AG04449 (cell line): ENCODE measurements at regions not wholly inside any gene's neighbourhood (a gene's known extent, or its start where the extent isn't known, plus 50 kb on each side); places are given as distances from the start of the nearest gene placed in this dataset.
"Not testable (repeated sequence)": the region's sequence is repeated elsewhere in the genome, so short reads cannot be mapped to it uniquely, and the experiment has no call there.

Experiments used
- CTCF ChIA-PET: fragments of 350-600 bp; formaldehyde crosslinking; extraction: SDS; loops from one replicate; lab custom pipeline; 2021; ENCODE audit warnings: antibody characterized with exemption; lab: Yijun Ruan, JAX
- POLR2A ChIA-PET: fragments of 400-600, 350-600 bp; formaldehyde crosslinking; extraction: SDS; loops from one replicate; lab custom pipeline; 2020; ENCODE audit warnings: antibody characterized with exemption, inconsistent platforms; lab: Yijun Ruan, JAX
- DNase-seq: peaks from one replicate; pipeline ENCODE4 v3.0.0-alpha.2; 2010; ENCODE audit warnings: low read depth, low spot score
- H3K4me3 ChIP-seq: 2 replicates; pipeline ENCODE4 v1.5.1; 2011; ENCODE audit warnings: low read depth, mild to moderate bottlenecking, control low read depth, low read length
- TF ChIP-seq, protein P1 (sequence below): IDR thresholded peaks from one replicate; pipeline ENCODE4 v1.5.1; 2011; ENCODE audit warnings: mild to moderate bottlenecking, moderate library complexity, low read length, control low read depth, inconsistent platforms; ENCODE audit not compliant: insufficient read depth; ENCODE audit errors: missing control alignments

DNA sequence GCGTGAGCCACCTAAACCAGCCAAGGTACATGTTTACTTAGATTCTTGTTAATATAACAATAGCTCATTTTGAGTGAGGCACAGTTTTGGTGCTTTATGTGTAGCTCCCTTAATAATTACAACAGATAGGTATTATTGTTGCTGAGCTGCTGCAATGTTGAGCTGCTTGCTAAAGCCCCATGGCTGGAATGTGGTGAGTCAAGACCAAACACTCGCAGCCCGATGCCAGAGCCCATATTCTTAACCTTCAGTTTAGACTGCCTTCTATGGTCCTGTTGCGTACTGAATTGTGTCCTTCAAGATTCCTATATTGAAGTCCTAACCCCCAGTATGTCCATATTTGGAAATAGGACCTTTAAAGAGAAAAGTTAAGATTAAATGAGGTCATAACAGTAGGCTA is 407.1 kb downstream of the NEBL start:
- TF ChIP-seq, protein P1, sequence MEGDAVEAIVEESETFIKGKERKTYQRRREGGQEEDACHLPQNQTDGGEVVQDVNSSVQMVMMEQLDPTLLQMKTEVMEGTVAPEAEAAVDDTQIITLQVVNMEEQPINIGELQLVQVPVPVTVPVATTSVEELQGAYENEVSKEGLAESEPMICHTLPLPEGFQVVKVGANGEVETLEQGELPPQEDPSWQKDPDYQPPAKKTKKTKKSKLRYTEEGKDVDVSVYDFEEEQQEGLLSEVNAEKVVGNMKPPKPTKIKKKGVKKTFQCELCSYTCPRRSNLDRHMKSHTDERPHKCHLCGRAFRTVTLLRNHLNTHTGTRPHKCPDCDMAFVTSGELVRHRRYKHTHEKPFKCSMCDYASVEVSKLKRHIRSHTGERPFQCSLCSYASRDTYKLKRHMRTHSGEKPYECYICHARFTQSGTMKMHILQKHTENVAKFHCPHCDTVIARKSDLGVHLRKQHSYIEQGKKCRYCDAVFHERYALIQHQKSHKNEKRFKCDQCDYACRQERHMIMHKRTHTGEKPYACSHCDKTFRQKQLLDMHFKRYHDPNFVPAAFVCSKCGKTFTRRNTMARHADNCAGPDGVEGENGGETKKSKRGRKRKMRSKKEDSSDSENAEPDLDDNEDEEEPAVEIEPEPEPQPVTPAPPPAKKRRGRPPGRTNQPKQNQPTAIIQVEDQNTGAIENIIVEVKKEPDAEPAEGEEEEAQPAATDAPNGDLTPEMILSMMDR = no peak
- POLR2A ChIA-PET = no interaction called here
- no peak for DNase-seq
- no peak overlapping the region for H3K4me3 ChIP-seq
- CTCF ChIA-PET = no interaction called here

DNA sequence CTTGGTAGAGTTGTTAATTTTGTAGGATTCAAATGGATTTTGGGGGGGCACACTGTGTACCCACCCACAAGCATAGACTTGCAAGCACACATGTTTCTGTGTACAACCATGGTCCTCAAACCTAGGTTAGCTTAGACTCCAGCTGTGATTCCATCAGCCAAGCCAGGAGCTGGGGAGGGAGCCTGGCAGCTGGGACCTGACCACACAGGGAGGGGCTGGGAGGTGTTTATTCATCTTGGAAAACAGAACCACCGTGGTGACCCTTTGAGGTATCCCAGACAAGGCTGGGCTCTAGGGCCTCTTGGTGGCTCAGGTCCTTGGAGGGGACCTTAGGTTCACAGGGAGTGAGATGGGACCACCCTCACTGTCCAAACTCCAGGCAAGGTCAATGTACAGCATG is 410.3 kb downstream of the NEBL start:
- no peak overlapping the region for H3K4me3 ChIP-seq
- TF ChIP-seq, protein P1 = no peak
- ChIA-PET CTCF (no interaction called here), POLR2A (no interaction called here)
- no peak for DNase-seq

DNA sequence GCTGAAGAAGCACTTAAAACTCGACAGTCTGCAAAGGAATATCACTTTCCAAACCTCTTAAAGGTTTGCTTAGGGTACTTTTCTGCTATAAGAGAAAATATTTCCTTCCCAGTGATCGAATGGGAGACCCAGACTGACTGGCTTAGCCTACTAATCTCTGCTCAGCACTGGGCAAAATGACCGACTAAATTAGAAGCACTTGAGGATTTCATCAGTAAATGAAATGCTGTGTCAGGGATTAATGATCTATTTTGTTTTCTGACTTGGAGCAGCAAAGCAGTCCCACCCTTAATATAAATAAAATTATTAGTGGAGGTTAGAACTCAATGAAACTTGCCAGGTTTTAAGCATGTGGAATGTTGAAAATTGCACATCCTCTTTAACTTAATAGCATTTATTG is 411.6 kb downstream of the NEBL start:
- TF ChIP-seq, protein P1 = no peak
- DNase-seq = no peak
- CTCF ChIA-PET = no interaction called here
- POLR2A ChIA-PET = no interaction called here
- no peak overlapping the region for H3K4me3 ChIP-seq

DNA sequence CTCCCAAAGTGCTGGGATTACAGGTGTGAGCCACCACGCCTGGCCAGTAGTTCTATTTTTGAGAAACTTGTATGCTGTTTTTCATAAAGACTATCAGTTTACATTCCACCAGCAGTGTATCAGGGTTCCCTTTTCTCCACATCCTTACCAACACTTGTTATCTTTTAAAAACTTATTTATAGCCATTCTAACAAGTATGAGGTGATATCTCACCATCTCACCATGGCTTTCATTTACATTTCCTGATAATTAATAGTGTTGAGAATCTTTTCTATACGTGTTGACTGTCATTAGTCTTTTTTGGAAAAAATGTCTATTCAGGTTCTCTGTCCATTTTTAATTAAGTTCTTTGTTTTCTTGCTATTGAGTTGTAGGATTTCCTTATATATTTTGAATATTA is 416.1 kb downstream of the NEBL start:
- H3K4me3 ChIP-seq = no peak overlapping the region
- TF ChIP-seq, protein P1 = no peak
- CTCF ChIA-PET = no interaction called here
- POLR2A ChIA-PET = no interaction called here
- DNase-seq = no peak

DNA sequence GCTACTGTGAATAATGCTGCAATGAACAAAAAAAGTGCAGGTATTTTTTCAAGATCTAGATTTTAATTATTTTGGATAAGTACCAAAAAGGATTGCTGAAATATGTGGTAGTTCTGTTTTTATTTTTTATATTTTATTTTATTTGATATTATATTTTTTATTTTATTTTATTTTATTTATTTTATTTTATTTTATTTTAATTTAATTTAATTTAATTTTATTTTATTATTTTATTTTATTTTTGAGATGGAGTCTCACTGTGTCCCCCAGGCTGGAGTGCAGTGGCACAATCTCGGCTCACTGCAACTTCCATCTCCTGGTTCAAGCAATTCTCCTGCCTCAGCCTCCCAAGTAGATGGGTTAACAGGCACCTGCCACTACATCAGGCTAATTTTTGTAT is 416.5 kb downstream of the NEBL start:
- H3K4me3 ChIP-seq, POLR2A ChIA-PET, CTCF ChIA-PET, DNase-seq: not testable (repeated sequence)

DNA sequence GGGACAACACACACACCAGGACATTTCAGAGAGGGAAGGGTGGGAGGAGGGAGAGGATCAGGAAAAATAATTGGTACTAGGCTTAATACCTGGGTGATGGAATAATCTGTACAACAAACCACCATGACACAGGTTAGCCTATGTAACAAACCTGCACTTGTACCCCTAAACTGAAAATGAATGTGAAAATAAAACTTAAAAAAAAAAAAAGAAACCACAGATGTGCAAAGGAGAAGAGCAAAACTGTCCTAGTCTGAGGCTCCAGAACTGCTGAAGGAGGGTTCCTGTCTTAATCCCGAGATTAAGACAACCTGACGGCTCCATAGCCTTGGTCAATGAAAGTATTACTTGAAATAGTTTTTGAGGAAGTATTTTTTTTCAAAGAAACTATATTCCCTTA is 423.0 kb downstream of the NEBL start:
- ChIA-PET POLR2A (no interaction called here), CTCF (no interaction called here)
- TF ChIP-seq, protein P1 = no peak
- no peak overlapping the region for H3K4me3 ChIP-seq
- no peak for DNase-seq

DNA sequence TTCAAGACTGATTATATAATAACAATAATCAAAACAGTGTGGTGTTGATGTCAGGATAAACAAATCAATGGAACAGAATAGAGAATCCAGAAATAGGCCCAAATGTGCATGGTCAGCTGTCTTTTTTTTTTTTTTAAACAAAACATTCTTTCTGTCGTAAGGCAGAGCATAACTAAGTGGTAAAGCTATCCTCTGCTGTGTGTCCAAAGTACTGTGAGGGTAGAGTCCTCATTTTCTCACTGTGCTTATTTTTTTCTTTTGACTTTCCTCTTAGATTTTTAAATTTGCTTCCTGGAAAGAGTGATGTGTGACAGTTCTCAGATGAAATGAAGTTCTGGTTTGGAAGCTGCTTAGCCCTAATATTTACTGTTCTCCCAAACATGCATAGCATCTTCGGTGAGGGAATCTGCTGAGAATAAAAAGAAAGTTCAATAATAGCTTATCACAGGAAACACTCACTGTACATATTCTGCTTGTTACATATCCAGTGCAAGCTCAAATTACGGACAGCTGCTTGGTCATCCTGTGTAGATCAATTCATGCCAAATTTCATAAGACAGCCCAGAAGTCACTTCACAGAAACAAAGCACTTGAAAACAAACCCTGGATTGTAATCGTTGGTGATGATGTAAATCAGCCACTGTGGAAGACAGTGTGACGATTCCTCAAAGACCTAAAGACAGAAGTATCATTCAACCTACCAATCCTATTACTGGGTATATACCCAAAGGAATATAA is 423.9 kb downstream of the NEBL start:
- CTCF ChIA-PET = no interaction called here
- TF ChIP-seq, protein P1 = no peak
- H3K4me3 ChIP-seq = no peak overlapping the region
- POLR2A ChIA-PET = no interaction called here
- DNase-seq = no peak
